Activated CD8-positive, alpha-beta T cell treated with anti-CD3 and anti-CD28 coated beads for 36 hours (primary cell): ENCODE measurements at regions not wholly inside any gene's neighbourhood (a gene's known extent, or its start where the extent isn't known, plus 50 kb on each side); places are given as distances from the start of the nearest gene placed in this dataset.

ENCODE experiments used
- ATAC-seq: fragments of 200-7000 bp; cut with Tn5 transposase; one replicate; pipeline ENCODE4 v1.10.0; 2021; ENCODE audit warnings: mild to moderate bottlenecking, moderate library complexity
- CTCF ChIA-PET: fragments of 350-600 bp; sonication (Branson Sonifier 250); formaldehyde crosslinking; loops from one replicate; lab custom pipeline; 2021; ENCODE audit warnings: antibody characterized with exemption; lab: Charles Lee
- POLR2A ChIA-PET: fragments of 350-600 bp; sonication (Branson Sonifier 250); formaldehyde crosslinking; loops from one replicate; lab custom pipeline; 2021; ENCODE audit warnings: antibody characterized with exemption; lab: Charles Lee
- DNase-seq: peaks from one replicate; pipeline ENCODE4 v3.0.0-alpha.2; 2020
- H3K27ac Mint-ChIP-seq: one replicate; pipeline ENCODE4 v1.8.0; 2021; ENCODE audit warnings: mild to moderate bottlenecking, mixed read lengths
- H3K27me3 Mint-ChIP-seq: one replicate; pipeline ENCODE4 v1.8.0; 2021; ENCODE audit warnings: mixed read lengths
- H3K36me3 Mint-ChIP-seq: one replicate; pipeline ENCODE4 v1.8.0; 2021; ENCODE audit warnings: low read depth, mixed read lengths
- H3K4me1 Mint-ChIP-seq: one replicate; pipeline ENCODE4 v1.8.0; 2021; ENCODE audit warnings: low read depth, mixed read lengths
- H3K4me3 Mint-ChIP-seq: one replicate; pipeline ENCODE4 v1.8.0; 2021; ENCODE audit warnings: mild to moderate bottlenecking, moderate library complexity, mixed read lengths
- H3K9me3 Mint-ChIP-seq: one replicate; pipeline ENCODE4 v1.8.0; 2021; ENCODE audit warnings: mixed read lengths
- intact Hi-C: fragments of 100-400 bp; cut with micrococcal nuclease; formaldehyde crosslinking; loops from one replicate; pipeline ENCODE4 v1.10.0; 2022
- TF ChIP-seq, protein P1 (sequence below): fragments of 200-600 bp; IDR thresholded peaks from one replicate; pipeline ENCODE4 v1.8.0; 2022; ENCODE audit warnings: antibody characterized with exemption, mild to moderate bottlenecking

DNA sequence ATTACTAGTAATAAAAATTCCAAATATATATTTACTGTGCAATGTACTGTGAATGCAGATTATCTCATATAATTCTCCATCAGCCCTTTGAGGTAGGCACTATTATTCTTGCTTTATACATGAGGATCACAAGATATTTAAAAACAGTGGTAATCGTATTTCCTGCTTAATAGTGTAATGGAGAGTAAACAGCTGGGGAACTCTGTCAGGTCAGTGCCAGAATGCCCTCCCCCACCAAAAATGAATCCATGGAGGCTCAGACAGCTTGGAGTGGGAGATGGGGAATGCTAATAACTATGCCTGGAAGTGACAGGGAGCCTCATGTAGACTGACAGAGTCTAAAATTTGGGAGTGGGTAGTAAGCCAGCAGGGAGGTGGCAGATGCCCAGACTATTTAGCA lies 153.6 kb downstream of the PAH start:
- DNase-seq = no peak
- no peaks in the 10 kb centered on the region for H3K36me3 Mint-ChIP-seq
- intact Hi-C loops = no loop called here

DNA sequence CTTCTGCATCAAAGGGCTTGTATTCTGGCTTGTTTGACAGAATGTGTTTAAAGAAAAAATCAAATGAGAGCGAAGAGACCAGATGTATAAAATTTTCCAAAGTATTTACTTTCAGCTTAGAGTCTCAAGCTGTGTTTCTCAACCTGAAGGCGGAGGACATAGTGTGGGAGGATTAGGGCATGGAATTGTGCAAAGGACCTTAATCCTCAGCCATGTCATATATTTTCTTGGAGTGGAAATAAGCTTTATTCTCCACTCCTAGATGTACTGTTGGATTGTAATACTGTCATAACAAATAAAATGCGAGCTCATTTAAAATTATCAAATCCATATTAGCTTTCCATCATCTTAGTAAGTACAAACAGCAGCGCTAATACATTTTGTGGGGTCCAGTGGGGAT lies 154.0 kb downstream of the PAH start:
- Mint-ChIP-seq H3K27ac (no peak overlapping the region), H3K9me3 (no peaks in the 10 kb centered on the region), H3K27me3 (peaks cover 1% of the 10 kb centered on the region), H3K36me3 (no peaks in the 10 kb centered on the region), H3K4me1 (no peaks in the 10 kb centered on the region), H3K4me3 (no peak overlapping the region)
- TF ChIP-seq, protein P1, sequence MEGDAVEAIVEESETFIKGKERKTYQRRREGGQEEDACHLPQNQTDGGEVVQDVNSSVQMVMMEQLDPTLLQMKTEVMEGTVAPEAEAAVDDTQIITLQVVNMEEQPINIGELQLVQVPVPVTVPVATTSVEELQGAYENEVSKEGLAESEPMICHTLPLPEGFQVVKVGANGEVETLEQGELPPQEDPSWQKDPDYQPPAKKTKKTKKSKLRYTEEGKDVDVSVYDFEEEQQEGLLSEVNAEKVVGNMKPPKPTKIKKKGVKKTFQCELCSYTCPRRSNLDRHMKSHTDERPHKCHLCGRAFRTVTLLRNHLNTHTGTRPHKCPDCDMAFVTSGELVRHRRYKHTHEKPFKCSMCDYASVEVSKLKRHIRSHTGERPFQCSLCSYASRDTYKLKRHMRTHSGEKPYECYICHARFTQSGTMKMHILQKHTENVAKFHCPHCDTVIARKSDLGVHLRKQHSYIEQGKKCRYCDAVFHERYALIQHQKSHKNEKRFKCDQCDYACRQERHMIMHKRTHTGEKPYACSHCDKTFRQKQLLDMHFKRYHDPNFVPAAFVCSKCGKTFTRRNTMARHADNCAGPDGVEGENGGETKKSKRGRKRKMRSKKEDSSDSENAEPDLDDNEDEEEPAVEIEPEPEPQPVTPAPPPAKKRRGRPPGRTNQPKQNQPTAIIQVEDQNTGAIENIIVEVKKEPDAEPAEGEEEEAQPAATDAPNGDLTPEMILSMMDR = no peak
- ATAC-seq (no peak), DNase-seq (no peak)
- ChIA-PET CTCF (interaction anchor here (0.9 kb wide), 1 partner anchor 33 kb away, joined by 3 read pairs; no protein-coding TSS in a partner anchor), POLR2A (interaction anchor here (0.5 kb wide), 1 partner anchor 261 kb away, joined by 3 read pairs; no protein-coding TSS in a partner anchor)
- intact Hi-C loops = no loop called here

More for the DNA sequence above, 153.6 kb downstream of the PAH start:
- H3K4me1 Mint-ChIP-seq = no peaks in the 10 kb centered on the region
- H3K9me3 Mint-ChIP-seq = no peaks in the 10 kb centered on the region
- H3K27ac Mint-ChIP-seq = no peak overlapping the region
- no peak for ATAC-seq
- TF ChIP-seq, protein P1 = no peak
- POLR2A ChIA-PET = no interaction called here
- peaks cover 1% of the 10 kb centered on the region for H3K27me3 Mint-ChIP-seq
- H3K4me3 Mint-ChIP-seq = no peak overlapping the region
- CTCF ChIA-PET = interaction anchor here (0.9 kb wide), 1 partner anchor 34 kb away, joined by 3 read pairs; no protein-coding TSS in a partner anchor

DNA sequence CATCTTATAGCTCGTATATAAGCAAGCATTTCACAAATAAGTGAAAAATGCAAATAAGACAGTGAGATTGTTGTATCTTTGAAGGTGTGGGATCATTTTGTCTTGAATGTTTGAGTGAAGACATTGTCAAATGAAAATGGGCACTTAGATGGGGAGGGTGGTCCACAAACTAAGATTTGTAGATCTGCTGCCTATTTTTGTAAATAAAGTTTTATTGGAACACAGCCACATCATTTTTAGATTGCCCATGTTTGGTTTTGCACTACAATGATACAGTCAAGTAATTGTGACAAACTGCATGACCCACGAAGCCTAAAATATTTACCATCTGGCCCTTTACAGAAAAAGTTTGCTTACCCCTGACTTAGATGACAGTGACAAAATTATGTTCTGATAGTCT lies 156.7 kb downstream of the PAH start:
- Mint-ChIP-seq H3K27me3 (peaks cover 1% of the 10 kb centered on the region), H3K36me3 (no peaks in the 10 kb centered on the region), H3K4me3 (no peak overlapping the region), H3K9me3 (no peaks in the 10 kb centered on the region), H3K27ac (no peak overlapping the region), H3K4me1 (no peaks in the 10 kb centered on the region)
- ATAC-seq = no peak
- ChIA-PET POLR2A (no interaction called here), CTCF (interaction anchor here (0.9 to 1.1 kb wide), 2 partner anchors 8 to 51 kb away, joined by 3 read pairs; no protein-coding TSS in a partner anchor)
- intact Hi-C loops = no loop called here
- DNase-seq = no peak
- TF ChIP-seq, protein P1 = no peak

DNA sequence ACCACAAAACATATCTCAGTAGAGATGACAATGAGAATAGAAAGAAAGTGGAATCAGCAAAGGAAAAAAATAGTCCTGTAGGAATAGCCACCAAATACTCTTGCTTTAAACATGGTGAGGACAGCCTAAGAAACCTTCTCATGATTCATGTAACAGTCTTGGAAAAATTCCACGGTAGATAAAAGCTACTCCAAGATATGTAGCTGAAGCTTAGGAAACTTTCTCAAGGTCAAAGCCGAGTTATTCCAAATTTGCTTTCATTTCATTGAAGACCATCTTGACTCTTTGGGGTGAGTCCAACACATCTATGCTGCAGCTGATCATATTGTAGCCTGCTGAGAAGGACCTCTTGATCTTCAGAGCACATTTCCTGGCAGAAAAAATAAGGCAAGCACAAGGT lies 157.6 kb downstream of the PAH start:
- Mint-ChIP-seq H3K27ac (no peak overlapping the region), H3K4me3 (no peak overlapping the region), H3K9me3 (no peaks in the 10 kb centered on the region), H3K36me3 (no peaks in the 10 kb centered on the region), H3K27me3 (peaks cover 1% of the 10 kb centered on the region), H3K4me1 (no peaks in the 10 kb centered on the region)
- intact Hi-C loops = no loop called here
- ChIA-PET CTCF (interaction anchor here (0.9 to 1.1 kb wide), 2 partner anchors 9 to 52 kb away, joined by 3 read pairs; no protein-coding TSS in a partner anchor), POLR2A (no interaction called here)
- ATAC-seq (no peak), DNase-seq (no peak)
- TF ChIP-seq, protein P1 = no peak

DNA sequence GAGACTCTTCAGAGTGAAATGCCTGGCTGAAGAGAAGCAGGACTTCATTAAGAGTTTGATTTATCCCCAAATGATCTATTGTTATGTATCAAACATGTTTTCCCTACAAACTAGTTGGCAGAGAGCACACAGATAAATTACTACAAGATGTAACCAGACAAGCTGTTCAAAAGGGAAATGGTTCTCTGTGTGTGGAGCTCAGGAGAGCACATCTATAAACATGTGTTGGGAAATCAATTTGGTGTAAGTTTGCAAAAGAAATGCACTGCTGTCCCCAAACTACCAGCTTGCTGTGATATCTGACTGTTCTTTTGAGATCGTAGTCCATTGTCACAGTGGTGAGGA lies 159.2 kb downstream of the PAH start:
- POLR2A ChIA-PET = no interaction called here
- DNase-seq = no peak
- Mint-ChIP-seq H3K27me3 (no peaks in the 10 kb centered on the region), H3K36me3 (no peaks in the 10 kb centered on the region), H3K4me1 (no peaks in the 10 kb centered on the region), H3K27ac (no peak overlapping the region), H3K9me3 (no peaks in the 10 kb centered on the region), H3K4me3 (no peak overlapping the region)
- CTCF ChIA-PET = no interaction called here
- TF ChIP-seq, protein P1 = no peak
- intact Hi-C loops = no loop called here
- no peak for ATAC-seq
